Upper lobe of left lung (tissue), 4 donors: ENCODE measurements at regions not wholly inside any gene's neighbourhood (a gene's known extent, or its start where the extent isn't known, plus 50 kb on each side); places are given as distances from the start of the nearest gene placed in this dataset.

Source experiments
- CTCF ChIP-seq, 6 experiments: fragments of 450-650 bp in 4 of 6; fragments of 200-600 bp in 2 of 6; sonication (generic) in 2 of 6; IDR thresholded peaks; one replicate each; pipeline ENCODE4 v1.5.1; 2016 to 2019; ENCODE audit warnings: antibody characterized with exemption in 6 of 6
- POLR2A ChIP-seq, 4 donors: fragments of 450-650 bp; IDR thresholded peaks; one replicate each; pipeline ENCODE4 v1.5.1; 2016 to 2017; ENCODE audit warnings: antibody characterized with exemption in 4 of 4, mild to moderate bottlenecking in 2 of 4
- POLR2AphosphoS5 ChIP-seq, 2 donors: sonication (generic); formaldehyde crosslinking; IDR thresholded peaks; one replicate each; pipeline ENCODE4 v1.5.1; 2017; ENCODE audit warnings: antibody characterized with exemption in 2 of 2

- TF ChIP-seq CTCF (IDR thresholded peaks at IDR 0.05) (no peak), POLR2A (IDR thresholded peaks at IDR 0.05) (no peak), POLR2AphosphoS5 (IDR thresholded peaks at IDR 0.05) (no peak)
Measured at GRCh38 chr13:24614306-24615080, 65.7 kb upstream of the ATP12A start.
